T-cell (primary cell): ENCODE measurements at regions not wholly inside any gene's neighbourhood (a gene's known extent, or its start where the extent isn't known, plus 50 kb on each side); places are given as distances from the start of the nearest gene placed in this dataset.

ENCODE experiments used
- ATAC-seq, 4 experiments: fragments of 200-7000 bp in 3 of 4; fragments of 150-1000 bp in 1 of 4; cut with Tn5 transposase; replicated peaks in 1 of 4; 1 replicate in 3 of 4; 2 replicates in 1 of 4; pipeline ENCODE4 v1.10.0; 2021; ENCODE audit warnings: moderate library complexity in 3 of 4, mild to moderate bottlenecking in 2 of 4, moderate number of reproducible peaks in 1 of 4
- CTCF ChIA-PET, 2 donors: fragments of 300-600 bp; sonication (Branson Sonifier 250); formaldehyde crosslinking; loops; one replicate each; lab custom pipeline; 2022; ENCODE audit warnings: antibody characterized with exemption in 2 of 2; lab: Charles Lee
- POLR2A ChIA-PET, 2 donors: fragments of 300-600 bp; sonication (Branson Sonifier 250); formaldehyde crosslinking; loops; one replicate each; lab custom pipeline; 2022; ENCODE audit warnings: antibody characterized with exemption in 2 of 2; lab: Charles Lee
- DNase-seq, 35 experiments: peaks; one replicate each; pipeline versions ENCODE4 v3.0.0 to v3.0.0-alpha.2; 2013 to 2023
- H3K27ac ChIP-seq: one replicate; pipeline ENCODE4 v1.5.1; 2013; ENCODE audit warnings: low read length
- H3K27me3 ChIP-seq, 2 experiments: replicated peaks in 1 of 2; 1 replicate in 1 of 2; 2 replicates in 1 of 2; pipeline versions ENCODE4 v1.6.1 to v1.7.0; 2013; ENCODE audit warnings: low read length in 1 of 2, mixed read lengths in 1 of 2; ENCODE audit not compliant: control insufficient read depth in 2 of 2, insufficient read depth in 2 of 2; ENCODE audit errors: extremely low read depth in 1 of 2
- H3K36me3 ChIP-seq, 2 donors: 1 replicate in 1 of 2; 2 replicates in 1 of 2; pipeline versions ENCODE4 v1.6.1 to v1.7.0; 2013; ENCODE audit warnings: low read length in 1 of 2; ENCODE audit not compliant: control insufficient read depth in 2 of 2, insufficient read depth in 1 of 2; ENCODE audit errors: extremely low read depth in 1 of 2
- H3K4me1 ChIP-seq, 2 experiments: 1 replicate in 1 of 2; 2 replicates in 1 of 2; pipeline versions ENCODE4 v1.6.1 to v1.7.0; 2013; ENCODE audit warnings: low read length in 2 of 2, mixed read lengths in 1 of 2; ENCODE audit not compliant: insufficient read depth in 2 of 2, control insufficient read depth in 1 of 2; ENCODE audit errors: extremely low read depth in 1 of 2
- H3K4me3 ChIP-seq, 2 donors: 1 replicate in 1 of 2; 2 replicates in 1 of 2; pipeline versions ENCODE4 v1.5.1 to v1.7.0; 2013; ENCODE audit warnings: mild to moderate bottlenecking in 2 of 2, low read length in 1 of 2, moderate library complexity in 1 of 2; ENCODE audit not compliant: control insufficient read depth in 1 of 2; ENCODE audit errors: extremely low read depth in 1 of 2
- H3K9me3 ChIP-seq: 2 replicates; pipeline ENCODE4 v1.7.0; 2013
- H3K27ac Mint-ChIP-seq, 2 donors: one replicate each; pipeline ENCODE4 v1.8.0; 2020 to 2021; ENCODE audit warnings: mild to moderate bottlenecking in 2 of 2, mixed read lengths in 2 of 2
- H3K27me3 Mint-ChIP-seq, 2 donors: one replicate each; pipeline ENCODE4 v1.8.0; 2021 to 2022; ENCODE audit warnings: mixed read lengths in 2 of 2
- H3K36me3 Mint-ChIP-seq: one replicate; pipeline ENCODE4 v1.8.0; 2021; ENCODE audit warnings: mixed read lengths
- H3K4me1 Mint-ChIP-seq, 3 donors: one replicate each; pipeline ENCODE4 v1.8.0; 2020 to 2022; ENCODE audit warnings: mixed read lengths in 3 of 3, mild to moderate bottlenecking in 1 of 3
- H3K4me3 Mint-ChIP-seq, 3 donors: one replicate each; pipeline ENCODE4 v1.8.0; 2020 to 2022; ENCODE audit warnings: mild to moderate bottlenecking in 3 of 3, mixed read lengths in 3 of 3, moderate library complexity in 3 of 3
- H3K9me3 Mint-ChIP-seq, 3 donors: one replicate each; pipeline ENCODE4 v1.8.0; 2020 to 2022; ENCODE audit warnings: mixed read lengths in 3 of 3
- WGBS: methylation state at CpG from one replicate; pipeline ENCODE4 v1.1.5; 2013; ENCODE audit warnings: missing lambda C conversion rate; ENCODE audit not compliant: insufficient coverage; 5-methylcytosine and 5-hydroxymethylcytosine counted together

DNA sequence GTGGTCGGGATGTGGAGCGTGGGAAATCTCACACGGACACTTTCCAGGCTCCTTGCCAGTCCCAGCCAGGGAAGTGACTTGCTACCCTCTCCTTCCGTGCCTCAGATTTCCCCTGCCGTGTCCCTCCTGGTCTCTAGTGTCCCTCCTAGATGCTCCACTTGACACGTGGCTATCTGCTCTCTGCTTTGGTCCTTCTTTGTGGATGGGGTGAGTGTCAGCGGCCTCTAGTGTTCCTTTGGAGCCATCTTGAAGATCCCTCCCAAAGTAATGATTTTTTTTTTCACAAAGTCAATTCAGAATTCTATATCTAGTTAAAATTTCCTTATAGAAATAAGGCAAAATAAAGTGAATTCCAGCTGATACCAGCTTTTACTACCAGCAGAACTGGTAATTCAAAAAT lies 117.7 kb downstream of the MRPL36 start:
- ChIA-PET POLR2A (no interaction called here), CTCF (no interaction called here)
- no peak for DNase-seq
- peaks cover 9 to 16% (median 10%) of the 10 kb centered on the region in 3 donors for H3K9me3 Mint-ChIP-seq
- no peak for ATAC-seq
- H3K4me3 Mint-ChIP-seq, result no peak overlapping the region
- Histone ChIP-seq H3K9me3 (no peaks in the 10 kb centered on the region), H3K4me3 (no peak overlapping the region), H3K27me3 (peaks cover 0 to 20% of the 10 kb centered on the region in 2 experiments), H3K36me3 (no peaks in the 10 kb centered on the region), H3K27ac (no peak overlapping the region), H3K4me1 (no peaks in the 10 kb centered on the region)
- H3K27me3 Mint-ChIP-seq, result peaks cover 23 to 29% of the 10 kb centered on the region in 2 donors
- H3K27ac Mint-ChIP-seq, result no peak overlapping the region
- WGBS, result 78% methylated on average over 3 of the region's 7 CpGs
- no peaks in the 10 kb centered on the region for H3K4me1 Mint-ChIP-seq
- peaks cover 4% of the 10 kb centered on the region for H3K36me3 Mint-ChIP-seq

DNA sequence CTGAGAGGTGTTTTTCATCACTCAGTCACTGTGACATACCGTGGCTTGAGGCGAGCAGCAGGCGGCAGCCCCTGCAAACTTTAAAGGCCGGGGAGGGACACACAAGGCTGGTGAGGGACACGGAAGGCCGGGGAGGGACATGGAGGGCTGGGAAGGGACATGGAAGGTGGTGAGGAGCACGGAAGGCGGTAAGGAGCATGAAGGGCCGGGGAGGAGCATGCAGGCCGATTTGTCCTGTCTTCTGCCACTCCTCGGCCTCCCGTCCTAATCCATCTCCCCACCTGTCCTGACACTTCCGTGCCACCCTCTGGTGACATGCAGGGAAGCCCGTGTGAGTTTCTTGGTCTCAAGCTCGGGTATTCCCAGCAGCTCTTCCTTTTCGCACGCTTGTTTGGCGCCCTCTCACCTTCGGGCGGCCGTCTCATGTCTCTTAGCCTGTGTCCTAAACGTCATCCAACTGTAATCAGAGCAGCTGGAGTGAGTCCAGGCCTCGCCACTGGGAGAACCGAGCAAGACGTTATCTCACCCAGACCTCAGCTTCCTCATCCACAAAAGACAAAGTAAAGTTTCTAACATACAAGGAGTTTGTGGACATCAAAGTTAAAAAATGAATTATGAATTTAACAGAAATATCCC lies 126.5 kb downstream of the MRPL36 start:
- ATAC-seq (no peak), DNase-seq (no peak)
- 38% methylated on average over 17 of the region's 25 CpGs for WGBS
- H3K36me3 Mint-ChIP-seq, result no peaks in the 10 kb centered on the region
- H3K27me3 Mint-ChIP-seq, result peaks cover 44 to 61% of the 10 kb centered on the region in 2 donors
- no peak overlapping the region for H3K4me3 Mint-ChIP-seq
- H3K27ac ChIP-seq, result no peak overlapping the region
- no peaks in the 10 kb centered on the region for H3K9me3 ChIP-seq
- POLR2A ChIA-PET, result no interaction called here
- H3K27ac Mint-ChIP-seq, result no peak overlapping the region
- no peaks in the 10 kb centered on the region for H3K36me3 ChIP-seq
- H3K4me1 Mint-ChIP-seq, result peaks cover 0 to 6% (median 1%) of the 10 kb centered on the region in 3 donors
- peaks cover 0 to 7% (median 0%) of the 10 kb centered on the region in 3 donors for H3K9me3 Mint-ChIP-seq
- peaks cover 9 to 46% of the 10 kb centered on the region in 2 experiments for H3K27me3 ChIP-seq
- H3K4me3 ChIP-seq, result no peak overlapping the region
- no peaks in the 10 kb centered on the region for H3K4me1 ChIP-seq
- CTCF ChIA-PET, result no interaction called here

GRCh38 chr5:1672396-1672795 lies 127.2 kb downstream of the MRPL36 start:
- peaks cover 41 to 64% of the 10 kb centered on the region in 2 donors for H3K27me3 Mint-ChIP-seq
- no peak overlapping the region for H3K27ac Mint-ChIP-seq
- ATAC-seq, result no peak
- CTCF ChIA-PET, result no interaction called here
- POLR2A ChIA-PET, result no interaction called here
- no peak overlapping the region for H3K4me3 Mint-ChIP-seq
- 67% methylated on average over 10 of the region's 14 CpGs for WGBS
- Histone ChIP-seq H3K36me3 (no peaks in the 10 kb centered on the region), H3K9me3 (no peaks in the 10 kb centered on the region), H3K4me3 (no peak overlapping the region), H3K27ac (no peak overlapping the region), H3K4me1 (peaks cover 0 to 7% of the 10 kb centered on the region in 2 experiments), H3K27me3 (peaks cover 9 to 54% of the 10 kb centered on the region in 2 experiments)
- no peaks in the 10 kb centered on the region for H3K36me3 Mint-ChIP-seq
- H3K4me1 Mint-ChIP-seq, result peaks cover 0 to 8% (median 4%) of the 10 kb centered on the region in 3 donors
- peaks cover 0 to 5% (median 0%) of the 10 kb centered on the region in 3 donors for H3K9me3 Mint-ChIP-seq
- DNase-seq, result no peak

GRCh38 chr5:1671351-1671750 lies 128.3 kb downstream of the MRPL36 start:
- no peak for ATAC-seq
- H3K36me3 Mint-ChIP-seq, result no peaks in the 10 kb centered on the region
- Histone ChIP-seq H3K4me3 (no peak overlapping the region), H3K4me1 (peaks cover 0 to 12% of the 10 kb centered on the region in 2 experiments), H3K27me3 (peaks cover 9 to 61% of the 10 kb centered on the region in 2 experiments), H3K36me3 (no peaks in the 10 kb centered on the region), H3K9me3 (no peaks in the 10 kb centered on the region), H3K27ac (no peak overlapping the region)
- peaks cover 46 to 70% of the 10 kb centered on the region in 2 donors for H3K27me3 Mint-ChIP-seq
- ChIA-PET CTCF (interaction anchor here in 1 of 2 donors (0.8 kb wide), 1 partner anchor 17 kb away, joined by 3 read pairs; no protein-coding TSS in a partner anchor), POLR2A (no interaction called here)
- H3K9me3 Mint-ChIP-seq, result peaks cover 0 to 5% (median 0%) of the 10 kb centered on the region in 3 donors
- no peak overlapping the region for H3K27ac Mint-ChIP-seq
- H3K4me3 Mint-ChIP-seq, result no peak overlapping the region
- WGBS, result 83% methylated on average over 6 of the region's 11 CpGs
- H3K4me1 Mint-ChIP-seq, result peaks cover 0 to 13% (median 9%) of the 10 kb centered on the region in 3 donors
- DNase-seq, result no peak

DNA sequence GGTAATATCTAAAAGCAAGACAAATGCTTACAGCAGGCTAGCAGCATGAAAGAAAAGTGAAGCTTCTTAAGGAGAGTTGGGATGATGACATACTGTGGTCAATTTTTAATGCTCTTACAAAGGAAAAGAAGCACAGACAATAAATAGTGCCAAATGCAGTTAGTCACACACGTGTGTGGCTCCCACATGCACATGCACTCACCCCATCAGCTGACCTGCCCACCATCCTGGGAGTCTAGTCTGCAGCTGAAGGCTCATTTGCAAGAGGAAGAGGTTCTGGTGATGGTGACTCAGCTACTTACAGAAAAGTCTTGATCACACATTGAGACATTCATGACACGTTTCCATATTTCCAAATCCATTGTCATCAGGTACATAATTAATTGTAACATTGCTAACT lies 129.3 kb downstream of the MRPL36 start:
- DNase-seq (no peak), ATAC-seq (no peak)
- H3K27me3 ChIP-seq, result peaks cover 9 to 71% of the 10 kb centered on the region in 2 experiments
- no peaks in the 10 kb centered on the region for H3K9me3 ChIP-seq
- WGBS, result no CpG with 5 or more reads among the region's 2 CpGs
- H3K27ac Mint-ChIP-seq, result no peak overlapping the region
- H3K27me3 Mint-ChIP-seq, result peaks cover 55 to 80% of the 10 kb centered on the region in 2 donors
- H3K27ac ChIP-seq, result no peak overlapping the region
- no peaks in the 10 kb centered on the region for H3K36me3 Mint-ChIP-seq
- POLR2A ChIA-PET, result no interaction called here
- no peak overlapping the region for H3K4me3 ChIP-seq
- H3K36me3 ChIP-seq, result no peaks in the 10 kb centered on the region
- peaks cover 0 to 12% of the 10 kb centered on the region in 2 experiments for H3K4me1 ChIP-seq
- peaks cover 0 to 5% (median 0%) of the 10 kb centered on the region in 3 donors for H3K9me3 Mint-ChIP-seq
- CTCF ChIA-PET, result interaction anchor here in 1 of 2 donors (0.5 kb wide), 1 partner anchor 126 kb away, joined by 6 read pairs; no protein-coding TSS in a partner anchor
- no peak overlapping the region for H3K4me3 Mint-ChIP-seq
- peaks cover 8 to 22% (median 15%) of the 10 kb centered on the region in 3 donors for H3K4me1 Mint-ChIP-seq

GRCh38 chr5:1669276-1670155 lies 130.1 kb downstream of the MRPL36 start:
- ATAC-seq (no peak), DNase-seq (no peak)
- no peaks in the 10 kb centered on the region for H3K9me3 ChIP-seq
- H3K4me3 Mint-ChIP-seq, result peak overlapping the region in 2 of 3 donors; percentile 13 to 32
- ChIA-PET POLR2A (no interaction called here), CTCF (interaction anchor here in 1 of 2 donors (0.6 kb wide), 1 partner anchor 46 kb away, joined by 5 read pairs; no protein-coding TSS in a partner anchor)
- H3K27me3 Mint-ChIP-seq, result peaks cover 59 to 81% of the 10 kb centered on the region in 2 donors
- WGBS, result 48% methylated on average over 3 of the region's 10 CpGs
- peaks cover 8 to 23% (median 15%) of the 10 kb centered on the region in 3 donors for H3K4me1 Mint-ChIP-seq
- no peaks in the 10 kb centered on the region for H3K36me3 Mint-ChIP-seq
- H3K27ac Mint-ChIP-seq, result no peak overlapping the region
- peaks cover 0 to 5% (median 0%) of the 10 kb centered on the region in 3 donors for H3K9me3 Mint-ChIP-seq
- no peaks in the 10 kb centered on the region for H3K36me3 ChIP-seq
- H3K27ac ChIP-seq, result no peak overlapping the region
- H3K4me1 ChIP-seq, result peaks cover 0 to 12% of the 10 kb centered on the region in 2 experiments
- peaks cover 6 to 79% of the 10 kb centered on the region in 2 experiments for H3K27me3 ChIP-seq
- H3K4me3 ChIP-seq, result no peak overlapping the region
